ENCODE measurements at regions not wholly inside any gene's neighbourhood (a gene's known extent, or its start where the extent isn't known, plus 50 kb on each side); places are given as distances from the start of the nearest gene placed in this dataset.

- Histone ChIP-seq H3K4me3 (ENCODE audit: low read length) (no peak overlapping the region), H4K20me1 (ENCODE audit: insufficient read depth, low read length) (no peaks in the 10 kb centered on the region), H3K27me3 (replicated peaks; ENCODE audit: insufficient read depth, low read length) (no peaks in the 10 kb centered on the region), H3F3A (ENCODE audit: insufficient read depth, low read length) (no peaks in the 10 kb centered on the region), H3K9ac (ENCODE audit: low read length) (no peak overlapping the region), H3K4me1 (ENCODE audit: low read length) (no peaks in the 10 kb centered on the region), H3K4me2 (ENCODE audit: low read depth, low read length) (no peak overlapping the region), H3K79me2 (ENCODE audit: low read length) (no peaks in the 10 kb centered on the region), H3K27ac (ENCODE audit: low read length) (no peak overlapping the region), H3K9me2 (replicated peaks; ENCODE audit: insufficient read depth, low read length) (no peaks in the 10 kb centered on the region), H3K36me3 (replicated peaks; ENCODE audit: insufficient read depth, low read length) (no peaks in the 10 kb centered on the region), H2AFZ (ENCODE audit: low read length) (no peak overlapping the region), H3K9me3 (replicated peaks; ENCODE audit: insufficient read depth, low read length) (no peaks in the 10 kb centered on the region)
- TF ChIP-seq CTCF (IDR thresholded peaks at IDR 0.05; ENCODE audit: low read length) (no peak), EZH2phosphoT487 (IDR thresholded peaks at IDR 0.05; ENCODE audit: low read length) (no peak), EZH2 (optimal IDR thresholded peaks at IDR 0.05; ENCODE audit: low read depth, low read length) (no peak)
- no peak for DNase-seq
These were observed 326.6 kb downstream of the BTG1 start for GRCh38 chr12:91819132-91819447.

GRCh38 chr12:91818227-91819131, 327.2 kb downstream of the BTG1 start:
- Histone ChIP-seq H3K36me3 (replicated peaks; ENCODE audit: insufficient read depth, low read length) (no peaks in the 10 kb centered on the region), H4K20me1 (ENCODE audit: insufficient read depth, low read length) (no peaks in the 10 kb centered on the region), H3K9me2 (replicated peaks; ENCODE audit: insufficient read depth, low read length) (no peaks in the 10 kb centered on the region), H3K79me2 (ENCODE audit: low read length) (no peaks in the 10 kb centered on the region), H3K4me2 (ENCODE audit: low read depth, low read length) (no peak overlapping the region), H3K27me3 (replicated peaks; ENCODE audit: insufficient read depth, low read length) (no peaks in the 10 kb centered on the region), H3K27ac (ENCODE audit: low read length) (no peak overlapping the region), H3K9me3 (replicated peaks; ENCODE audit: insufficient read depth, low read length) (no peaks in the 10 kb centered on the region), H3K4me1 (ENCODE audit: low read length) (no peaks in the 10 kb centered on the region), H3F3A (ENCODE audit: insufficient read depth, low read length) (no peaks in the 10 kb centered on the region), H3K4me3 (ENCODE audit: low read length) (no peak overlapping the region), H3K9ac (ENCODE audit: low read length) (no peak overlapping the region), H2AFZ (ENCODE audit: low read length) (no peak overlapping the region)
- no peak for DNase-seq
- TF ChIP-seq CTCF (IDR thresholded peaks at IDR 0.05; ENCODE audit: low read length) = no peak
- no peak for TF ChIP-seq EZH2phosphoT487 (IDR thresholded peaks at IDR 0.05; ENCODE audit: low read length)
- TF ChIP-seq EZH2 (optimal IDR thresholded peaks at IDR 0.05; ENCODE audit: low read depth, low read length) = no peak

GRCh38 chr12:91817517-91817916, 328.1 kb downstream of the BTG1 start:
- DNase-seq = no peak
- H3K27ac ChIP-seq (ENCODE audit: low read length) = no peak overlapping the region
- no peak overlapping the region for H3K4me2 ChIP-seq (ENCODE audit: low read depth, low read length)
- no peaks in the 10 kb centered on the region for H3K79me2 ChIP-seq (ENCODE audit: low read length)
- no peaks in the 10 kb centered on the region for H4K20me1 ChIP-seq (ENCODE audit: insufficient read depth, low read length)
- TF ChIP-seq CTCF (IDR thresholded peaks at IDR 0.05; ENCODE audit: low read length) (no peak), EZH2phosphoT487 (IDR thresholded peaks at IDR 0.05; ENCODE audit: low read length) (no peak), EZH2 (optimal IDR thresholded peaks at IDR 0.05; ENCODE audit: low read depth, low read length) (no peak)
- no peaks in the 10 kb centered on the region for H3F3A ChIP-seq (ENCODE audit: insufficient read depth, low read length)
- no peaks in the 10 kb centered on the region for H3K9me3 ChIP-seq (replicated peaks; ENCODE audit: insufficient read depth, low read length)
- H3K4me1 ChIP-seq (ENCODE audit: low read length) = no peaks in the 10 kb centered on the region
- H3K4me3 ChIP-seq (ENCODE audit: low read length) = no peak overlapping the region
- no peaks in the 10 kb centered on the region for H3K9me2 ChIP-seq (replicated peaks; ENCODE audit: insufficient read depth, low read length)
- no peaks in the 10 kb centered on the region for H3K36me3 ChIP-seq (replicated peaks; ENCODE audit: insufficient read depth, low read length)
- H3K27me3 ChIP-seq (replicated peaks; ENCODE audit: insufficient read depth, low read length) = no peaks in the 10 kb centered on the region
- no peak overlapping the region for H2AFZ ChIP-seq (ENCODE audit: low read length)
- H3K9ac ChIP-seq (ENCODE audit: low read length) = no peak overlapping the region
